ENCODE measurements at regions not wholly inside any gene's neighbourhood (a gene's known extent, or its start where the extent isn't known, plus 50 kb on each side); places are given as distances from the start of the nearest gene placed in this dataset.

GRCh38 chr18:21168880-21169279 lies 57.3 kb upstream of the ROCK1 start:
- intact Hi-C loops (cut with micrococcal nuclease), result loop anchor here (10.0 kb wide), 1 partner anchor 114 kb away; no protein-coding TSS in a partner anchor

More at GRCh38 chr18:21168880-21169279, 57.3 kb upstream of the ROCK1 start:
- Histone ChIP-seq H3K79me2 (ENCODE audit: control insufficient read depth, insufficient read depth, low read length) (no peaks in the 10 kb centered on the region), H2AFZ (ENCODE audit: low read depth, low read length) (no peak overlapping the region), H3K9me3 (replicated peaks; ENCODE audit: control insufficient read depth, insufficient read depth, low read depth, low read length) (no peaks in the 10 kb centered on the region), H3K36me3 (ENCODE audit: control insufficient read depth, insufficient read depth, low read length) (no peaks in the 10 kb centered on the region), H3K27me3 (ENCODE audit: control insufficient read depth in 2 of 2, insufficient read depth in 2 of 2, low read length in 2 of 2) (no peaks in the 10 kb centered on the region; a peak in 1 of 5 replicates), H3K27ac (ENCODE audit: extremely low read depth, low read depth, low read length) (no peak overlapping the region), H3K9me1 (ENCODE audit: control insufficient read depth, insufficient read depth, low read length) (no peaks in the 10 kb centered on the region), H3K4me1 (replicated peaks in 1 of 2; ENCODE audit: control insufficient read depth in 2 of 2, insufficient read depth in 2 of 2, low read length in 2 of 2) (no peaks in the 10 kb centered on the region), H3K4me2 (ENCODE audit: insufficient read depth, low read length) (no peak overlapping the region), H3K9ac (ENCODE audit: insufficient read depth in 1 of 2, low read depth in 2 of 2, low read length in 2 of 2) (no peak overlapping the region), H4K20me1 (replicated peaks; ENCODE audit: control insufficient read depth, insufficient read depth, low read length) (no peaks in the 10 kb centered on the region), H3K4me3 (no peak overlapping the region)
- TF ChIP-seq ZNF644 (tag; IDR thresholded peaks at IDR 0.05; ENCODE audit: low read depth) (no peak), RBM39 (optimal IDR thresholded peaks at IDR 0.05; ENCODE audit: low read depth, low read length) (no peak), CREB5 (CRISPR knock-in tag; IDR thresholded peaks at IDR 0.05) (no peak), MYC (IDR thresholded peaks at IDR 0.05; ENCODE audit: low read depth, low read length) (no peak), MYC (CRISPR knock-in tag; IDR thresholded peaks at IDR 0.05; ENCODE audit: borderline replicate concordance, low read depth) (no peak), TFAM (CRISPR knock-in tag; conservative IDR thresholded peaks at IDR 0.05) (no peak), RB1 (IDR thresholded peaks at IDR 0.05; ENCODE audit: low read depth) (no peak), DIDO1 (tag; IDR thresholded peaks at IDR 0.05; ENCODE audit: low read depth) (no peak), ZNF76 (CRISPR knock-in tag; IDR thresholded peaks at IDR 0.05; ENCODE audit: borderline replicate concordance) (no peak), TOE1 (IDR thresholded peaks at IDR 0.05; ENCODE audit: borderline replicate concordance) (no peak), TOE1 (CRISPR knock-in tag; IDR thresholded peaks at IDR 0.05; ENCODE audit: borderline replicate concordance, low read depth) (no peak), ZNF175 (CRISPR knock-in tag; IDR thresholded peaks at IDR 0.05; ENCODE audit: low read depth) (no peak), TRIM28 (IDR thresholded peaks at IDR 0.05) (no peak), EP400 (IDR thresholded peaks at IDR 0.05) (no peak), NELFE (IDR thresholded peaks at IDR 0.05; ENCODE audit: insufficient read depth, insufficient read length) (no peak), SRSF3 (IDR thresholded peaks at IDR 0.05; ENCODE audit: insufficient read depth, low read length) (no peak)
- TF ChIP-seq, protein P1, sequence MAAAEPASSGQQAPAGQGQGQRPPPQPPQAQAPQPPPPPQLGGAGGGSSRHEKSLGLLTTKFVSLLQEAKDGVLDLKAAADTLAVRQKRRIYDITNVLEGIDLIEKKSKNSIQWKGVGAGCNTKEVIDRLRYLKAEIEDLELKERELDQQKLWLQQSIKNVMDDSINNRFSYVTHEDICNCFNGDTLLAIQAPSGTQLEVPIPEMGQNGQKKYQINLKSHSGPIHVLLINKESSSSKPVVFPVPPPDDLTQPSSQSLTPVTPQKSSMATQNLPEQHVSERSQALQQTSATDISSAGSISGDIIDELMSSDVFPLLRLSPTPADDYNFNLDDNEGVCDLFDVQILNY (CRISPR knock-in tag; IDR thresholded peaks at IDR 0.05), result no peak
- TF ChIP-seq, protein P2, sequence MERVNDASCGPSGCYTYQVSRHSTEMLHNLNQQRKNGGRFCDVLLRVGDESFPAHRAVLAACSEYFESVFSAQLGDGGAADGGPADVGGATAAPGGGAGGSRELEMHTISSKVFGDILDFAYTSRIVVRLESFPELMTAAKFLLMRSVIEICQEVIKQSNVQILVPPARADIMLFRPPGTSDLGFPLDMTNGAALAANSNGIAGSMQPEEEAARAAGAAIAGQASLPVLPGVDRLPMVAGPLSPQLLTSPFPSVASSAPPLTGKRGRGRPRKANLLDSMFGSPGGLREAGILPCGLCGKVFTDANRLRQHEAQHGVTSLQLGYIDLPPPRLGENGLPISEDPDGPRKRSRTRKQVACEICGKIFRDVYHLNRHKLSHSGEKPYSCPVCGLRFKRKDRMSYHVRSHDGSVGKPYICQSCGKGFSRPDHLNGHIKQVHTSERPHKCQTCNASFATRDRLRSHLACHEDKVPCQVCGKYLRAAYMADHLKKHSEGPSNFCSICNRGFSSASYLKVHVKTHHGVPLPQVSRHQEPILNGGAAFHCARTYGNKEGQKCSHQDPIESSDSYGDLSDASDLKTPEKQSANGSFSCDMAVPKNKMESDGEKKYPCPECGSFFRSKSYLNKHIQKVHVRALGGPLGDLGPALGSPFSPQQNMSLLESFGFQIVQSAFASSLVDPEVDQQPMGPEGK (CRISPR knock-in tag; IDR thresholded peaks at IDR 0.05; ENCODE audit: borderline replicate concordance), result no peak
- BruUV-seq (replicated peaks), result no TSS peak
- in situ Hi-C loops (cut with MboI), result loop anchor here (25.0 kb wide), 1 partner anchor 507 kb away; no protein-coding TSS in a partner anchor
- no peak for DNase-seq (ENCODE audit: extremely low read depth in 1 of 4, low spot score in 3 of 4)
- WGBS (ENCODE audit: insufficient coverage, low coverage, missing lambda C conversion rate), result 4% methylated on average over 2 of the region's 2 CpGs
- CTCF ChIA-PET (ENCODE audit: low intra/inter-chr PET ratio), result no interaction called here
- no peak for ATAC-seq
- POLR2A ChIA-PET, result no interaction called here
- FAIRE-seq, result no peak

Data from K562 (cell line).